ENCODE measurements at regions not wholly inside any gene's neighbourhood (a gene's known extent, or its start where the extent isn't known, plus 50 kb on each side); places are given as distances from the start of the nearest gene placed in this dataset.

DNA sequence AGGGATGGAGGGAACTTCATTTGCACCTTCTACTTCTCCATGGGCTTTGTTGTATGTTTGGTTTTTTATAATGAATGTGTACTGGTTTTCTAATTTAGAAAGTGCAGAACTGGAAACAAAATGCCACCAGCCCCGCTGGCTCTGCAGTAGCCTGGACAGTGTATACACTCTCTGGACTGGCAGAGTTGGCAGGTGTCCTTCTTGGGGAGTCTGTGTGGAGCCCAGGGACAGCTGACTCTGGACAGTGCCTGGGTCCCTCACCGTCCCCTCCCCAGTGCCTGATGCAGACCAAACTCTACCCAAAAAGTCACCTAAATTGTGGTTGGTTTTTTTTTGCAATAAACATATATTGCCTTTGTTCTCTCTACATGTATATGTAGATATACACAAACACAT lies 91.0 kb downstream of the SLC2A10 start:
- TF ChIP-seq, protein P1, sequence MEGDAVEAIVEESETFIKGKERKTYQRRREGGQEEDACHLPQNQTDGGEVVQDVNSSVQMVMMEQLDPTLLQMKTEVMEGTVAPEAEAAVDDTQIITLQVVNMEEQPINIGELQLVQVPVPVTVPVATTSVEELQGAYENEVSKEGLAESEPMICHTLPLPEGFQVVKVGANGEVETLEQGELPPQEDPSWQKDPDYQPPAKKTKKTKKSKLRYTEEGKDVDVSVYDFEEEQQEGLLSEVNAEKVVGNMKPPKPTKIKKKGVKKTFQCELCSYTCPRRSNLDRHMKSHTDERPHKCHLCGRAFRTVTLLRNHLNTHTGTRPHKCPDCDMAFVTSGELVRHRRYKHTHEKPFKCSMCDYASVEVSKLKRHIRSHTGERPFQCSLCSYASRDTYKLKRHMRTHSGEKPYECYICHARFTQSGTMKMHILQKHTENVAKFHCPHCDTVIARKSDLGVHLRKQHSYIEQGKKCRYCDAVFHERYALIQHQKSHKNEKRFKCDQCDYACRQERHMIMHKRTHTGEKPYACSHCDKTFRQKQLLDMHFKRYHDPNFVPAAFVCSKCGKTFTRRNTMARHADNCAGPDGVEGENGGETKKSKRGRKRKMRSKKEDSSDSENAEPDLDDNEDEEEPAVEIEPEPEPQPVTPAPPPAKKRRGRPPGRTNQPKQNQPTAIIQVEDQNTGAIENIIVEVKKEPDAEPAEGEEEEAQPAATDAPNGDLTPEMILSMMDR (IDR thresholded peaks at IDR 0.05): no peak
- TF ChIP-seq POLR2A (IDR thresholded peaks at IDR 0.05): no peak
